Aorta (tissue), 5 donors: ENCODE measurements at regions not wholly inside any gene's neighbourhood (a gene's known extent, or its start where the extent isn't known, plus 50 kb on each side); places are given as distances from the start of the nearest gene placed in this dataset.

ENCODE experiments used
- ATAC-seq: fragments of 200-7000 bp; cut with Tn5 transposase; one replicate; pipeline ENCODE4 v1.9.1; 2022; ENCODE audit warnings: moderate library complexity; ENCODE audit not compliant: low FRiP score
- DNase-seq, 2 donors: peaks; one replicate each; pipeline ENCODE4 v3.0.0-alpha.2; 2020
- H3K27ac ChIP-seq, 2 donors: one replicate each; pipeline ENCODE4 v1.5.1; 2013; ENCODE audit warnings: low read length in 2 of 2, mild to moderate bottlenecking in 2 of 2, moderate library complexity in 2 of 2, control low read depth in 1 of 2, inconsistent platforms in 1 of 2, low read depth in 1 of 2
- H3K27me3 ChIP-seq, 2 donors: one replicate each; pipeline ENCODE4 v1.6.1; 2013; ENCODE audit warnings: control low read depth in 1 of 2, low read length in 1 of 2, mild to moderate bottlenecking in 1 of 2, moderate library complexity in 1 of 2; ENCODE audit not compliant: insufficient read depth in 2 of 2, control insufficient read depth in 1 of 2
- H3K36me3 ChIP-seq, 2 donors: one replicate each; pipeline ENCODE4 v1.6.1; 2013; ENCODE audit warnings: control low read depth in 1 of 2, low read length in 1 of 2, mild to moderate bottlenecking in 1 of 2; ENCODE audit not compliant: insufficient read depth in 2 of 2, control insufficient read depth in 1 of 2
- H3K4me1 ChIP-seq, 2 donors: one replicate each; pipeline ENCODE4 v1.6.1; 2013; ENCODE audit warnings: low read length in 2 of 2, control low read depth in 1 of 2, mild to moderate bottlenecking in 1 of 2, moderate library complexity in 1 of 2; ENCODE audit not compliant: insufficient read depth in 2 of 2, control insufficient read depth in 1 of 2
- H3K4me3 ChIP-seq, 2 donors: one replicate each; pipeline ENCODE4 v1.5.1; 2013; ENCODE audit warnings: low read length in 2 of 2, control low read depth in 1 of 2, mild to moderate bottlenecking in 1 of 2
- H3K9me3 ChIP-seq: one replicate; pipeline ENCODE4 v1.6.1; 2013; ENCODE audit warnings: mild to moderate bottlenecking, low read length; ENCODE audit not compliant: control insufficient read depth
- WGBS, 2 donors: extraction: QIAGEN DNeasy Blood & Tissue Kit; methylation state at CpG; one replicate each; pipeline ENCODE4 v1.1.7; 2013; 5-methylcytosine and 5-hydroxymethylcytosine counted together
- intact Hi-C, 2 donors: fragments of 100-400 bp; cut with DNase I; formaldehyde crosslinking; loops; one replicate each; pipeline versions ENCODE4 v1.14.2 to v1.15.0; 2022
- donor health status: healthy with polysubstance abuse.
- donor health status: Bipolar disorder and iron deficiency.
- donor health status: DM: no; HTN: no; CAD: no.
- donor health status: DM: no; HTN: no; CAD: no.
- donor health status: DM: yes; HTN: yes; CAD: no.

DNA sequence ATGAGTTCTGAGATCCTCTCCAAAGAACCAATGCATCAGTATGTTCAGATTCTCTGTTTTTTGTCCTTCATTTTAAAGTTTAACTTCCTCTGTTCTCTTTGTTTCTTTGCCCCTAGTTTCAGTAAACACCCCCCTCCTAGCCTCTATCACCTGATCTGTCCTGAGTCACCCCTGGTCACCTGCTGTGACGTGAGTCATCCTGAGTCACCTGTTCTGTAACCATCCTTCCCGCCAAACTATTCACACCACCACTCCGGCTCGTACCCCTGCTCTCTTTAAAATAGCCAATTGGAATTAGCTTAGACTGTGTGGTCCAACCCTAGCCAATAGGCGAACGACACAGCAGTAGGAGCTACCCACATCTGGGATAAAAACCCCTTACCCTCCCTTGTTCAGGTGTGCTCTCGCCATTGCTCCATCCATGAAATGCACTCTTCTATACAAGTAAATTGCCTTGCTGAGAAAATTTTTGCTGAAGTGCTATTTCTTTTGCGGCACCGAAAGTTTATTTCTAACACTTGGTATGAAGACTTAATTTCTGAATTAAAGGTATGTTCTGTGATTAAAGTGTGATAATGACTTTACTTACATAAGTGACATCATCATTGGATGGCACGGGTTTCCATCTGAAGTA is 318.4 kb downstream of the AASDHPPT start:
- no peaks in the 10 kb centered on the region for H3K36me3 ChIP-seq
- 91 to 96% methylated on average over 10 of the region's 10 CpGs for WGBS, 2 donors

DNA sequence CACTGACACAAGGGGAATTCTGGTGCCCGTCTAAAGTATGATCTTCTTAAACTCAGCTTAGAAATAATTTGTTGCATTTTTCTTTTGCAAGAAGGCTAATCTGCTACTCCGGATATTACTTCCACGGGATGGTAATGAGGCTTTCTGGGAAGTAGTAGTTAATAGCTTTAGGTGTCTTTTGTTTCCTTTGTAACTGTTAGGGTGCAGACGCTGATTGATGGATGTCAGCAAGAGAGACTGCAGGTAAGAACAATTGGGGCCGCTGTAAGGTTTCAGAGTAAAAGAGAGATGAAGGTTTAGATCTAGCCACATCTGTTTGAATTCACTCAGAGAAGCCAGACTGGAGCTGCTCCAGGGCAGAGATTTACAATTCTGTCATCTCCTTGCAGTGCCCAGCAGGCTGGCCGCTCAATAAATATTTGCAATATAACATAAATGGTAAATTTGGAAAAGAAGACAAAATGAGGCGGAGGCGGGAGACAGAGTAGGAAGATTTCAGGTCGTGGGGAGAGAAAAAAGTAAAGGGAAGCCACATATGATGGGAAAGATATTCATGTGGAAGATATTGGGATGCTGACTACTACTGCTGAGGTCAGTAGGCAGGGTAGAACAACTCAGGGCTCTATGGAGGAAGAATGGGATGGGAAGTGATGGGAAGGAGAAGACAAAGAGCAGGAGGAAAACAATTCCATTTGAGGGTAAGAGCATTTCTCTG is 320.5 kb downstream of the AASDHPPT start:
- DNase-seq = no peak
- no peak overlapping the region for H3K4me3 ChIP-seq
- ATAC-seq = no peak
- 36 to 39% methylated on average over 9 of the region's 9 CpGs for WGBS, 2 donors
- peaks cover 4% of the 10 kb centered on the region for H3K9me3 ChIP-seq
- intact Hi-C loops = no loop called here
- no peaks in the 10 kb centered on the region for H3K36me3 ChIP-seq
- no peaks in the 10 kb centered on the region for H3K27me3 ChIP-seq
- no peak overlapping the region for H3K27ac ChIP-seq
- H3K4me1 ChIP-seq = no peaks in the 10 kb centered on the region

More for the DNA sequence above, 318.4 kb downstream of the AASDHPPT start:
- no peak overlapping the region for H3K27ac ChIP-seq
- no peak for DNase-seq
- no peaks in the 10 kb centered on the region for H3K4me1 ChIP-seq
- intact Hi-C loops = no loop called here
- peaks cover 4% of the 10 kb centered on the region for H3K9me3 ChIP-seq
- ATAC-seq = no peak
- no peak overlapping the region for H3K4me3 ChIP-seq
- H3K27me3 ChIP-seq = no peaks in the 10 kb centered on the region

DNA sequence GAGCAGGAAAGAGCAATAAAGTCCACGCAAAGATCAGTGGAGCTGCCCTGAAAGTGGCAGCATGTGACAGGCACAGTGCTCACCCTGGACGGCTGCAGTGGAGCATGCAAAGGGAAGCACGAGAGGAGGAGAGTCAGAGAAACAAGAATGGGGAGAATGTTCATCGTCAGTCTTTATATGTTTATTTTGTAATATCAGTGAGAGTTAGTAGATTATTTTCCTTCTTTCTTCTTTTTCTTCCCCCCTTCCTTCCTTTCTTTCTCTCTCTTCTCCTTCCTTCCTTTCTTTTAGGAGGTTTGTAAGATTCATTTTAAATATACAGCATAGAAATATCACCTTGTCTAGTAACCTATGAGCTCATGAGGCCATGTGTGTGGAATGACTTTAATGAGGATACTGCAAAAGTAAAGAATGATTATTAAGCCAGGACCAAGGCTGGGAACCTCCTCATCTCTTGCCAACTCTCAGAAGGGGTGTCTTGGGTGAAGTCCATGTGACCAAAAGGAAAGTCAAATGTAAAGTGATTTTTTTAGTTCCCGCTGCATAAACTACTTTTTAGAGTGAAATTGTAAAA is 321.1 kb downstream of the AASDHPPT start:
- intact Hi-C loops = no loop called here
- no peak for ATAC-seq
- no peak for DNase-seq
- Histone ChIP-seq H3K4me1 (no peaks in the 10 kb centered on the region), H3K27me3 (no peaks in the 10 kb centered on the region), H3K4me3 (no peak overlapping the region), H3K9me3 (peaks cover 4% of the 10 kb centered on the region), H3K36me3 (no peaks in the 10 kb centered on the region), H3K27ac (no peak overlapping the region)
- WGBS, 2 donors = 16 to 21% methylated on average over 5 of the region's 5 CpGs

DNA sequence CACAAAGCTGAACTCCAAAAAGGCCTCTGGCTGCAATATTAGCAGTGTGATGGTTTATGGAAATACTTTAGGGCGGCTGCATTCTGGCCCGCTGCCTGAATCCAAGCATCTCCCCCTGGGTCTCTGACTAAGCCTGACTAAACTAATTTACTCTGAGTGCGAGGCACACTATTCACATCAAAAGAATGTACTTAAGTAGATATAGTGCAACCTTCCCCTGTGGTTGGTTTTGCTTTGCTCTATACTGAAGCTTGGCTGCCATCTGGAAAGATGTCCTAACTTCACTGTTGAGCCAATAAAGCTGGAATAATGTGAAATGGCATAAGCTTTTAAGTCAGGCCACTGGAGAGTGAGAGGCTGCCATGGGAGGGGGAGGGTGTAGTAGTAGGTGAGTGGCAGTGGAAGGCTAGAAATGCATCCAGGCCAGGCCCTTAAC is 321.6 kb downstream of the AASDHPPT start:
- ATAC-seq = peak; percentile 83
- no peak overlapping the region for H3K27ac ChIP-seq
- 35% methylated on average over 3 of the region's 3 CpGs for WGBS, 2 donors

DNA sequence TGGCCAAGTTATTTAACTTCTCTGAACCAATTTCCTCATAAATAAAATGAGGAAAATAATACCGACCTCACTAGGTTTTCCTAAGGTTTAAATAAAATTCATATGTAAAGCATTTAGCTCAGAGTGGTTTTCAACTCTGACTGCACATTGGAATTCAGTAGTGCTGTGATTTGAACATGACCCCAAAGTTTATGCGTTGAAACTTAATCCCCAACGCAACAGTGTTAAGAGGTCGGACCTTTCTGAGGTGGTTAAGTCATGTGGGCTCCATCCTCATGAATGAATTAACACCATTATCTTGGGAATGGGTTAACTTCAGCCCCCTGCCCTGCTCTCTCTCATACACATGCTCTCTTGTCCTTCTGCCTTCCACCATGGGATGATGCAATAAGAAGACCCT is 322.2 kb downstream of the AASDHPPT start:
- H3K9me3 ChIP-seq = peaks cover 4% of the 10 kb centered on the region
- ATAC-seq = no peak
- DNase-seq = no peak
- H3K4me1 ChIP-seq = no peaks in the 10 kb centered on the region
- intact Hi-C loops = no loop called here
- 94% methylated on average over 4 of the region's 4 CpGs for WGBS, 2 donors
- H3K36me3 ChIP-seq = no peaks in the 10 kb centered on the region
- no peak overlapping the region for H3K27ac ChIP-seq
- H3K4me3 ChIP-seq = no peak overlapping the region
- no peaks in the 10 kb centered on the region for H3K27me3 ChIP-seq

More for the DNA sequence above, 321.6 kb downstream of the AASDHPPT start:
- Histone ChIP-seq H3K9me3 (peaks cover 4% of the 10 kb centered on the region), H3K4me1 (no peaks in the 10 kb centered on the region), H3K4me3 (no peak overlapping the region), H3K36me3 (no peaks in the 10 kb centered on the region), H3K27me3 (no peaks in the 10 kb centered on the region)
- peak; percentile 77 to 82 for DNase-seq
- intact Hi-C loops = no loop called here

DNA sequence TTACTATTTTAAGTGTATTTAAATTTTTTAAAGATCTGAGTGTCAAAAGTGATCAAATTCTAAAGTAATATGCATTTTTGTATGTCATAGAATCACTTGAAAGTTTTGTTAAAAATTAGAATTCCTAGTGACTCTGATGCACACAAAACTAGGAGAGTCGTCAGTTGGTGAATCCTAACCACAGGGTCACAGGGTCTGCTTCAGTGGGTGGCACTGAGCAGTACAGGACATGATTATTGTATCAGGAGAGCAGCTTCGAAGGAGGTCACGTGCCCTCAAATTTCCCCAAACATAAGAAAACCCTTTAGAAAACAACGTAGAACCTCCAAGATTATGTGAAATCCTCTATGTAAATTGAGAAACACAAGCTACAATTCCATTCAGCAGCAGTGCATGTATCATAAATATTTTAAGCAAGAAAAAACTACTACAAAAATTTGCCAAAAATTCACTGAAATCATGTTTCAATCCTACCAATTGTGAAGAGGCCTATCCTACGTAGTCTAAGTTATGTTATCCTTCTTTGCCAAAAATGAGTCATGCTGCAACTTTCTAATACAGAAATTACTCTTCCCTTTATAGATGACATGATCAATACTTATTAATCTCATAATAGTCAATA is 323.6 kb downstream of the AASDHPPT start:
- 93 to 96% methylated on average over 5 of the region's 5 CpGs for WGBS, 2 donors
- Histone ChIP-seq H3K27me3 (no peaks in the 10 kb centered on the region), H3K4me3 (no peak overlapping the region), H3K9me3 (peaks cover 2% of the 10 kb centered on the region), H3K4me1 (no peaks in the 10 kb centered on the region), H3K36me3 (no peaks in the 10 kb centered on the region), H3K27ac (no peak overlapping the region)
- DNase-seq (no peak), ATAC-seq (no peak)
- intact Hi-C loops = no loop called here

DNA sequence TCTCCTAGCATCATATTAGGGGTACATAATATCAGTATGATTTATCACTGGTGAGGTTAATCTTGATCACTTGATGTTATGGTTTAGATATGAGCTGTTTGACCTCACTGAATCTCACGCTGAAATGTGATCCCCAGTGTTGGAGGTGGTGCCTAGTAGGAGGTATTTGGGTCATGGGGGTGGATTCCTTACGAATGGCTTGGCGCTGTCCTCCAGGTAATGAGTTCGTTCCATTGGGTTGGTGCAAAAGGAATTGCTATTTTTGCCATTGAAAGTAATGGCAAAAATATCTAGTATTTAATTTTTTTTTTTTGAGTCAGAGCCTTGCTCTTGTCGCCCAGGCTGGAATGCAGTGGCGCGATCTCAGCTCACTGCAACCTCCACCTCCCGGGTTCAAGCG is 326.3 kb downstream of the AASDHPPT start:
- Histone ChIP-seq H3K27ac (no peak overlapping the region), H3K4me1 (no peaks in the 10 kb centered on the region), H3K36me3 (no peaks in the 10 kb centered on the region), H3K4me3 (no peak overlapping the region), H3K27me3 (no peaks in the 10 kb centered on the region), H3K9me3 (no peaks in the 10 kb centered on the region)
- intact Hi-C loops = no loop called here
- DNase-seq (no peak), ATAC-seq (no peak)
- 92 to 93% methylated on average over 7 to 9 of the region's 9 CpGs for WGBS, 2 donors

DNA sequence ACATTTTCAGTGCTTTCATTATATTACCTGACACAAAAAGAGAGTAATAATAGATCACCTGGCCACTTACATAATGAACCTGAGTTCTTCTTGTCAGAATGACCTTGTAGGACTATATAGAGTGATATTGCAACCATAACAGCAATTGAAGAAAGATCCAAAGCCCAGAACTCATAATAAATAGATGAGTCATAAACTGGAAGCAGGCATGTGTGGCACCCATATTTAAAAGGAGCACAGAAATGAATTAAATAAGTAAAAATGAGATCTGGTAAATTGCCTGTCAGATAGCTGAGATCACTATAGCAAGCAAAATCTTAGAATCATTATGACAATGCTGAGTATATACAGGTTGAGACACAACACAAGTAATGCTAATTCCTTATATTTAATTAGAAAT is 331.8 kb downstream of the AASDHPPT start:
- H3K27me3 ChIP-seq = no peaks in the 10 kb centered on the region
- H3K36me3 ChIP-seq = no peaks in the 10 kb centered on the region
- ATAC-seq (no peak), DNase-seq (no peak)
- no peaks in the 10 kb centered on the region for H3K9me3 ChIP-seq
- H3K27ac ChIP-seq = no peak overlapping the region
- intact Hi-C loops = no loop called here
- H3K4me3 ChIP-seq = no peak overlapping the region
- no peaks in the 10 kb centered on the region for H3K4me1 ChIP-seq
